DMS 273 (cell line): ENCODE measurements at regions not wholly inside any gene's neighbourhood (a gene's known extent, or its start where the extent isn't known, plus 50 kb on each side); places are given as distances from the start of the nearest gene placed in this dataset.
"Not testable (repeated sequence)": the region's sequence is repeated elsewhere in the genome, so short reads cannot be mapped to it uniquely, and the experiment has no call there.

Experiments used
- DNase-seq: peaks from one replicate; lab custom pipeline; 2025; ENCODE audit not compliant: unreplicated experiment; lab: John Stamatoyannopoulos, UW

GRCh38 chr11:80330264-80330663 is 889.4 kb upstream of the TENM4 start:
- DNase-seq = no peak

DNA sequence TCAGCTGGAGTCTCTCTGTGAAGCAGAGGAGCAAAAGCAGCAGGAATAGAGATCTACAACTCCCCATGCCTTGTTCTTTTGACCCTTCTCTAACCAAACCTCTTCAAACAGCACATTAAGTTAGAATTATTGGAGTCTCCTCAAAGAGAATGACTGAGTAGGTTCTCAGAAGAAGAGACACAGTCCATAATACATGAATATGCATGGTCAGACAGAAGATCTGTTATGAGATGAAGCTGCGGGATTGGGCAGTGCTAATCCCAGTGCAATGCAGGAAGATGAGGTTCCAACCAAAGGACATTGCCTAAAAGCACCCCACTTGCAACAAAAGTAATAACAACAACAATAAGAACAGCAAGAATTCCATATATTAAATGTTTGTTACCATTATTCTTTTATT is 887.9 kb upstream of the TENM4 start:
- DNase-seq = no peak

- no peak for DNase-seq
Observed at GRCh38 chr11:80327956-80328614, 887.3 kb upstream of the TENM4 start.

GRCh38 chr11:80321786-80322185 is 881.0 kb upstream of the TENM4 start:
- no peak for DNase-seq

- DNase-seq = no peak
Observed at GRCh38 chr11:80320765-80321164, 879.9 kb upstream of the TENM4 start.

DNA sequence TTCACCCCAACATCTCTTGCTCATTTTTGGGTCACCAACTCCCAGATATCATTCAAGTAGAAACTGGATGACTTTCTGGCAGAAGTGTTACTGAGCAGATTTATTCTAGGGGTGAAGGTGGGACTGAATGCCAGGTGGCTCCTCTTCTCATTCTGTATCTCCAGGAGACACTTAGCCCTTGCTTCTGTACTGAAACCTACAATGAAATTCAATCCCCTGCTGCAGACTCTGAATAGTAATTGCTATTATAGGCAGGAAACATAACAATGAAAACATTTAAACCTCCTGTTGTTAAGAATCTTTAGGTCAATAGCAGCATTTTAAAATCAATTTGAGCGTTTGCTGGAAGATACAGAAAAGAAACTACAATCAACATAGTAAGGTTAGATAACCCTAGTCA is 879.4 kb upstream of the TENM4 start:
- DNase-seq = no peak

- no peak for DNase-seq
Observed at GRCh38 chr11:80317612-80318011, 876.8 kb upstream of the TENM4 start.

DNA sequence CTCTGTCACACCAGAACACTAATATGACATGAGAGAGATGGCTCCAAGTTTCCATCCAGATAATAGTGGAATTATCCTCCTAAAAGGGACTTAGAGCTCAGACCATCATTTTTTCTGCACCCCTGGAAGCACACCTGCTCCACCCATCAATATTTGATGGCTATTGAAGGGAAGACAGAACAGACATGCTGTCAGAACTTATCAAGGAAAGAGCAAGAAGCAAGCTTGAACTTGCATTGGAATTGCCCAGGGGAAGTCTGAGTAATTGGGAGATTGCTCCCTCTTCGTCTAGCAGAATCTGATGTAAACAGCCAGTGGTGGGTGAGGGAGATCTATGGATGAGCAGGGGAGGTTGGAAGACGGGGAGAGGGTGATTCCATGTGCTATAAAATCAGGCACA is 874.4 kb upstream of the TENM4 start:
- DNase-seq = no peak

- DNase-seq = no peak
Observed at GRCh38 chr11:80309301-80309700, 868.5 kb upstream of the TENM4 start.

DNA sequence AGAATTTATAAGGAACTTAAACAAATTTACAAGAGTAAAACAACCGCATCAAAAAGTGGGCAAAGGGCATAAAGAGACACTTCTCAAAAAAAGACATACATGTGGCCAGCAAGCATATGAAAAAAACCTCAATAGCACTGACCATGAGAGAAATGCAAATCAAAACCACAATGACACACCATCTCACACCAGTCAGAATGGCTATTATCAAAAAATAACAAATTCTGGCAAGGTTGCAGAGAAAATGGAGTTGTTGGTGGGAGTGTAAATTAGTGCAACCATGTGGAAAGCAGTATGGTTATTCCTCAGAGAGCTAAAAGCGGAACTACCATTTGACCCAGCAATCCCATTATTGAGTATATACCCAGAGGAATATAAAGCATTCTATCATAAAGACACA is 866.8 kb upstream of the TENM4 start:
- no peak for DNase-seq

GRCh38 chr11:80297858-80298632 is 857.2 kb upstream of the TENM4 start:
- no peak for DNase-seq

DNA sequence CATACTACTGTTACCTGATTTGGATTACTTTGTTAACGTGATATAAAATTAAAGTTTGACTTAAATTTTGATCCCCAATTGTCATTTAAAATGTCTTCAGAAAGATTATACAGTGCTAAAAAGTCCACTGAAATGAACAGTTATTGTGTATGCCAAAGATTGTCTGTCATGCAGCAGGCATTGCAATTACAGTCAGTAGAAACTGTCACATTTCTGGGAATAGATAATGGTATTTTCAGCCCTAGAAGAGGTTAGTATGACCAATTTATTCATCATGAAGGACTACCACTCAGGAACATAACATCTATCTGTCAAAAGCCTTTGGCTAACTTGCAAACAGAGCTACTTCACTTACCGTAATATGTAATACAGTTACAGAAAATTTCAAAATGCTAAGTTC is 852.5 kb upstream of the TENM4 start:
- no peak for DNase-seq

DNA sequence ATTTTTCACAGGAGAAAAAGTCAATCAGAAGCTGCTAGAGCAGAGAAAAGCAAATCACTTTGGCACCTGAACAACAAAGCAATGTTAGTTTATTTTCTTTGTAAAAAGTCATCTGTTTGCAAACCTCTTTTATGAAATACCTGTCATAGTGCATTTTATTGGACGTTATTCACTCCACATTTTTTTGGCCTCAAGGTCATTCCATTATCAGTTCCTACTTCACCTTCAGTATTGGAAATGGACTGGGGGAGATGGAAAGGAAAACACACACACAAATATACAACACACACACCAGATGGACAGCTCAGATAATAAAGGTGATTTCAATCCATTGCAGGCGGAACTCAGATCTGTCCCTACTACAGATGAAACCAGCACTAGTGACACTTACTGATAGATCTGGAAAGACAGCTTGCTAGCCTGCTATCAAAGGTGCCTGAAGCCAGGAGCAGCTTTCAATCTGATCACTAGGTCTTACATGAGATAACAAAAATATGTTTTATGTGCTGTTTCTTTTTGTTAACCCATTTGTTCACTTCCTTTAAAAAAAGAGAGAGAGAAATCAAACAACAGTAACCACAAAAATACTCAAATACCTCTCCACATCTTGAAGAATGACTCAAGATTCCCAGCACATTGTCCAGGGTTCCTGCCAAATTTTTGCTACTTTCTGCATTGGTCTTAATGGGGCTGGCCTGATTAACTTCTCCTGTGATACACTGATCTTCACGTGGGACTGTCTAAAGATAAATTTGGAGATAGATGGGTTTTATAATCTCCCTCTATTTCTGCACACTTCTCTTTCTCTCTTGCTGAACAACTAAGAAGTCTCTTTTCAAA is 844.3 kb upstream of the TENM4 start:
- no peak for DNase-seq

GRCh38 chr11:80282643-80283042 is 841.8 kb upstream of the TENM4 start:
- no peak for DNase-seq

- DNase-seq = no peak
Observed at GRCh38 chr11:80281194-80281593, 840.4 kb upstream of the TENM4 start.

DNA sequence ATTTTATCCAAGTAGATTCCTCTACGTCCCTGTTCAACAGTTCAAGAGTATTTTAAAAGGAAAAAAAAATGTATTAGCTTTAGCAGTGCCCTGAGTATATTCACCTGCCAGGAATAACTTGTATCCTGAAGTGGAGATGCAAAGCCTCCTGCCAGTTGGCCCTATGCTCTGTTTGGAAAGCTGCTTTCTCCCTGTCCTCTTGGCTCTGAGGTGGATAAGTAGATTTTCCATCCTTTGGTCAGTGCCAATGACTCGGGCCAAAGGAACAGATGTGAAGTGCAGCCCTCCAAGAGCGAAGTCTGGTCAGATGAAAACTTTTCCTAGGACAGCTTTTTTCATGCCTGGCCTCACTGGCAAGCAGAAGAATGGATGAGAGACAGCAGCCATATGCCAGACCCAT is 839.9 kb upstream of the TENM4 start:
- no peak for DNase-seq

DNA sequence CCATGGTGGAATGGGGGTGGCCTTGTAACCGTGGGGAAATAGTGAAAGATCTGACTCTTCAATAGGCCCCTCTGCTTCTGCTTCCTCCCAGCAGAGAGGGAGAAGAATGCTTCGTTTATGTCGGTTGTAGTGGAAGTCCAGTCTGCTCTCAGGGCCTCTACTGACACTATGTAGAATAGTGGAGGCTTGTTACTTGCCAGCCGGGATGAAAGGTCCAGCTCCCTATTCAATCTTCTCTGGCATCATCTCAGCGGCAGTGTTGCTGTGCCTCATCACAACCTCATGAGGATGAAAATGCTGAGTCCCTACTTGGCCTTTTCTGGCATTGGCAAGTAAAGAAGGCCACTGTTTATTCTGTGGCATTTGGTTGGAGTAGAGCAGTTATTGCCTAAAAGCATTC is 820.9 kb upstream of the TENM4 start:
- DNase-seq = no peak

DNA sequence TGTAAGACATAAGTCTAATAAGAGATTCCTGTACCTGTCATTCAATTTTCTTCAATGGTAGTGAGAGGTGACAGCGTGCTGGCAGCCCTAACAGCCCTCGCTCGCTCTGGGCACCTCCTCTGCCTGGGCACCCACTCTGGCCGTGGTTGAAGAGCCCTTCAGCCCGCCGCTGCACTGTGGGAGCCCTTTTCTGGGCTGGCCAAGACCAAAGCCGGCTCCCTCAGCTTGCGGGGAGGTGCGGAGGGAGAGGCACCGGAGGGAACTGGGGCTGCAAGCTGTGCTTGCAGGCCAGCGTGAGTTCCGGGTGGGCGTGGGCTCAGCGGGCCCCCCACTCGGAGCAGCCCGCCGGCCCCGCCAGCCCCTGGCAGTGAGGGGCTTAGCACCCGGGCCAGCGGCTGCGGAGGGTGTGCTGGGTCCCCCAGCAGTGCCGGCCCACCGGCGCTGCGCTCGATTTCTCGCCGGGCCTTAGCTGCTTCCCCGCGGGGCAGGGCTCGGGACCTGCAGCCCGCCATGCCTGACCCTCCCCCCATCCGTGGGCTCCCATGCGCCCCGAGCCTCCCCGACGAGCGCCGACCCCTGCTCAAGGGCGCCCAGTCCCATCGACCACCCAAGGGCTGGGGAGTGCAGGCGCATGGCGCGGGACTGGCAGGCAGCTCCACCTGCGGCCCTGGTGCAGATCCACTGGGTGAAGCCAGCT is 816.6 kb upstream of the TENM4 start:
- not testable (repeated sequence) for DNase-seq

GRCh38 chr11:80255021-80255420 is 814.2 kb upstream of the TENM4 start:
- no peak for DNase-seq

- no peak for DNase-seq
Observed at GRCh38 chr11:80241766-80242165, 800.9 kb upstream of the TENM4 start.

GRCh38 chr11:80240245-80240644 is 799.4 kb upstream of the TENM4 start:
- no peak for DNase-seq
